ENCODE measurements at regions not wholly inside any gene's neighbourhood (a gene's known extent, or its start where the extent isn't known, plus 50 kb on each side); places are given as distances from the start of the nearest gene placed in this dataset.

DNA sequence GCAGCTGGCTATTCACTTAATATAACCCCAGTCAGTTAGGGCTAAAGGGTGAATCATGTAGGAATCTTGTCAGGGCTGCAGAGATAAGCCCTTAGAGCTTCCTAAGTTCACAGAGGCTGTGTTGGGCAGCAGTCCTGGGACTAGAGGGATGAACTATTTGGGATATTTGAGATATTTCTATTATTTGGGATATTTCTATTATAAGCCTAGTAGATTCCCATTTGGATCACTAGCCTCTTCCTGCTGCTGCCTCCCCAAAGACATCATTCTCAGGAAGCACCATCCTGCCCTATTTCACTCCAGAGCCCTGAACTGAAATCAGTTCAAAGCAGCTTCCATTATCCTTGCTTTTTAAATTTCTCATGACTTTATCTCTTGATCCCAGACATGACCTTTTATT, 501.3 kb downstream of the NUF2 start:
- TF ChIP-seq, protein P1, sequence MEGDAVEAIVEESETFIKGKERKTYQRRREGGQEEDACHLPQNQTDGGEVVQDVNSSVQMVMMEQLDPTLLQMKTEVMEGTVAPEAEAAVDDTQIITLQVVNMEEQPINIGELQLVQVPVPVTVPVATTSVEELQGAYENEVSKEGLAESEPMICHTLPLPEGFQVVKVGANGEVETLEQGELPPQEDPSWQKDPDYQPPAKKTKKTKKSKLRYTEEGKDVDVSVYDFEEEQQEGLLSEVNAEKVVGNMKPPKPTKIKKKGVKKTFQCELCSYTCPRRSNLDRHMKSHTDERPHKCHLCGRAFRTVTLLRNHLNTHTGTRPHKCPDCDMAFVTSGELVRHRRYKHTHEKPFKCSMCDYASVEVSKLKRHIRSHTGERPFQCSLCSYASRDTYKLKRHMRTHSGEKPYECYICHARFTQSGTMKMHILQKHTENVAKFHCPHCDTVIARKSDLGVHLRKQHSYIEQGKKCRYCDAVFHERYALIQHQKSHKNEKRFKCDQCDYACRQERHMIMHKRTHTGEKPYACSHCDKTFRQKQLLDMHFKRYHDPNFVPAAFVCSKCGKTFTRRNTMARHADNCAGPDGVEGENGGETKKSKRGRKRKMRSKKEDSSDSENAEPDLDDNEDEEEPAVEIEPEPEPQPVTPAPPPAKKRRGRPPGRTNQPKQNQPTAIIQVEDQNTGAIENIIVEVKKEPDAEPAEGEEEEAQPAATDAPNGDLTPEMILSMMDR (IDR thresholded peaks at IDR 0.05), result no peak
- no peak for TF ChIP-seq POLR2A (IDR thresholded peaks at IDR 0.05)

Measured in Peyer's patch (tissue), 4 donors.